Astrocyte (in vitro differentiated cells and primary cell): ENCODE measurements at regions not wholly inside any gene's neighbourhood (a gene's known extent, or its start where the extent isn't known, plus 50 kb on each side); places are given as distances from the start of the nearest gene placed in this dataset.
"Not testable (repeated sequence)": the region's sequence is repeated elsewhere in the genome, so short reads cannot be mapped to it uniquely, and the experiment has no call there.

ENCODE experiments used
- EZH2 ChIP-seq: IDR thresholded peaks from 2 replicates; pipeline ENCODE4 v1.6.1; 2012; ENCODE audit warnings: mild to moderate bottlenecking, low read length, inconsistent platforms; ENCODE audit not compliant: insufficient read depth
- TF ChIP-seq, protein P1 (sequence below): IDR thresholded peaks from 2 replicates; pipeline ENCODE4 v1.5.1; 2011; ENCODE audit warnings: low read depth, mild to moderate bottlenecking, inconsistent platforms, low read length, moderate library complexity; ENCODE audit not compliant: insufficient read depth

DNA sequence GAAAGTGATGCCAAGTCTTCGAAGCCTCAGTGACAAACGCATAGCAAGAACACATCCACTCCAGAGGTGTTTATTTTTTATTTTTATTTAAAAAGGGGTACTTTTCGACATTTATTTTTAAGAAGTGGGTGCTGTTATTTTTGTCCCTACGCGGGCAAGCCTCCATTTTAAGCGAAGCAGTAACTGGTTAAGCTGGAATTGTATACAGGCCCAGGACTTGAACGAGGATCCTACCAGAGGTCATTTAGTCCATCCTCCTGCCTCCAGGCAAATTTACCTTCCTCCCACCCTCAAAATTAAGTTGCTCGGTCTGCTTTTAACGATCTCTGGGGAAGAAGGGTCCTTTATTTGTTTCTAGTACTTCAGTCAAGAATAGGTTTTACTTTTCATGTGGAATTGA, 130.6 kb upstream of the PLEKHM1 start:
- TF ChIP-seq, protein P1, sequence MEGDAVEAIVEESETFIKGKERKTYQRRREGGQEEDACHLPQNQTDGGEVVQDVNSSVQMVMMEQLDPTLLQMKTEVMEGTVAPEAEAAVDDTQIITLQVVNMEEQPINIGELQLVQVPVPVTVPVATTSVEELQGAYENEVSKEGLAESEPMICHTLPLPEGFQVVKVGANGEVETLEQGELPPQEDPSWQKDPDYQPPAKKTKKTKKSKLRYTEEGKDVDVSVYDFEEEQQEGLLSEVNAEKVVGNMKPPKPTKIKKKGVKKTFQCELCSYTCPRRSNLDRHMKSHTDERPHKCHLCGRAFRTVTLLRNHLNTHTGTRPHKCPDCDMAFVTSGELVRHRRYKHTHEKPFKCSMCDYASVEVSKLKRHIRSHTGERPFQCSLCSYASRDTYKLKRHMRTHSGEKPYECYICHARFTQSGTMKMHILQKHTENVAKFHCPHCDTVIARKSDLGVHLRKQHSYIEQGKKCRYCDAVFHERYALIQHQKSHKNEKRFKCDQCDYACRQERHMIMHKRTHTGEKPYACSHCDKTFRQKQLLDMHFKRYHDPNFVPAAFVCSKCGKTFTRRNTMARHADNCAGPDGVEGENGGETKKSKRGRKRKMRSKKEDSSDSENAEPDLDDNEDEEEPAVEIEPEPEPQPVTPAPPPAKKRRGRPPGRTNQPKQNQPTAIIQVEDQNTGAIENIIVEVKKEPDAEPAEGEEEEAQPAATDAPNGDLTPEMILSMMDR, result not testable (repeated sequence)
- not testable (repeated sequence) for TF ChIP-seq EZH2
